Activated CD4-positive, alpha-beta T cell treated with anti-CD3 and anti-CD28 coated beads, Interleukin-2, Interleukin-6, amounts not matched to agents 100 ng/mL and 50 ng/mL, durations not matched to agents 16 hours and 8 hours (primary cell): ENCODE measurements at regions not wholly inside any gene's neighbourhood (a gene's known extent, or its start where the extent isn't known, plus 50 kb on each side); places are given as distances from the start of the nearest gene placed in this dataset.
"Not testable (repeated sequence)": the region's sequence is repeated elsewhere in the genome, so short reads cannot be mapped to it uniquely, and the experiment has no call there.

Source experiments
- DNase-seq: peaks from one replicate; pipeline ENCODE4 v3.0.0-alpha.2; 2020

GRCh38 chr10:33688506-33688905 is 354.0 kb upstream of the NRP1 start:
- DNase-seq, result no peak

- no peak for DNase-seq
These were observed 349.7 kb upstream of the NRP1 start for GRCh38 chr10:33684211-33684611.

- no peak for DNase-seq
These were observed 347.1 kb upstream of the NRP1 start for GRCh38 chr10:33681595-33681994.

GRCh38 chr10:33680036-33680435 is 345.6 kb upstream of the NRP1 start:
- no peak for DNase-seq

- no peak for DNase-seq
These were observed 342.3 kb upstream of the NRP1 start for GRCh38 chr10:33676606-33677339.

- DNase-seq, result no peak
These were observed 340.6 kb upstream of the NRP1 start for GRCh38 chr10:33674986-33675599.

- no peak for DNase-seq
These were observed 340.0 kb upstream of the NRP1 start for GRCh38 chr10:33674491-33674890.

- no peak for DNase-seq
These were observed 339.5 kb upstream of the NRP1 start for GRCh38 chr10:33673839-33674415.

GRCh38 chr10:33669904-33670303 is 335.4 kb upstream of the NRP1 start:
- DNase-seq, result no peak

- no peak for DNase-seq
These were observed 332.4 kb upstream of the NRP1 start for GRCh38 chr10:33666686-33667480.

- no peak for DNase-seq
These were observed 331.0 kb upstream of the NRP1 start for GRCh38 chr10:33665501-33665900.

GRCh38 chr10:33664070-33664469 is 329.6 kb upstream of the NRP1 start:
- no peak for DNase-seq

GRCh38 chr10:33661580-33662336 is 327.3 kb upstream of the NRP1 start:
- no peak for DNase-seq

- no peak for DNase-seq
These were observed 325.9 kb upstream of the NRP1 start for GRCh38 chr10:33660329-33660728.

- DNase-seq, result no peak
These were observed 323.4 kb upstream of the NRP1 start for GRCh38 chr10:33657913-33658312.

- DNase-seq, result no peak
These were observed 322.9 kb upstream of the NRP1 start for GRCh38 chr10:33657154-33657908.

GRCh38 chr10:33655921-33656320 is 321.5 kb upstream of the NRP1 start:
- DNase-seq, result no peak

- peak; percentile 8 for DNase-seq
These were observed 320.8 kb upstream of the NRP1 start for GRCh38 chr10:33655165-33655815.

GRCh38 chr10:33653584-33654367 is 319.3 kb upstream of the NRP1 start:
- DNase-seq, result no peak

GRCh38 chr10:33652870-33653269 is 318.4 kb upstream of the NRP1 start:
- no peak for DNase-seq

- DNase-seq, result not testable (repeated sequence)
These were observed 315.7 kb upstream of the NRP1 start for GRCh38 chr10:33650131-33650530.
